Thymus (tissue), 11 donors: ENCODE measurements at regions not wholly inside any gene's neighbourhood (a gene's known extent, or its start where the extent isn't known, plus 50 kb on each side); places are given as distances from the start of the nearest gene placed in this dataset.
"Not testable (repeated sequence)": the region's sequence is repeated elsewhere in the genome, so short reads cannot be mapped to it uniquely, and the experiment has no call there.

Experiments used
- DNase-seq, 9 donors: peaks; one replicate each; pipeline ENCODE4 v3.0.0-alpha.2; 2013; ENCODE audit warnings: low spot score in 9 of 9, low read depth in 6 of 9, missing footprints in 1 of 9
- H3K27ac ChIP-seq, 2 donors: one replicate each; pipeline ENCODE4 v1.5.1; 2013; ENCODE audit warnings: control low read depth in 1 of 2, low read depth in 1 of 2, low read length in 1 of 2, mild to moderate bottlenecking in 1 of 2, moderate library complexity in 1 of 2
- H3K27me3 ChIP-seq, 2 donors: one replicate each; pipeline ENCODE4 v1.5.1; 2013; ENCODE audit warnings: low read length in 1 of 2; ENCODE audit not compliant: control insufficient read depth in 2 of 2, insufficient read depth in 1 of 2
- H3K36me3 ChIP-seq, 2 donors: one replicate each; pipeline ENCODE4 v1.5.1; 2013; ENCODE audit warnings: low read length in 1 of 2, mild to moderate bottlenecking in 1 of 2, moderate library complexity in 1 of 2; ENCODE audit not compliant: control insufficient read depth in 2 of 2, insufficient read depth in 2 of 2
- H3K4me1 ChIP-seq, 2 donors: one replicate each; pipeline ENCODE4 v1.5.1; 2013; ENCODE audit warnings: low read length in 2 of 2; ENCODE audit not compliant: control insufficient read depth in 2 of 2, insufficient read depth in 2 of 2
- H3K4me3 ChIP-seq, 2 donors: one replicate each; pipeline ENCODE4 v1.5.1; 2013; ENCODE audit warnings: low read length in 2 of 2, control low read depth in 1 of 2, mild to moderate bottlenecking in 1 of 2
- H3K9me3 ChIP-seq, 2 donors: one replicate each; pipeline ENCODE4 v1.5.1; 2013; ENCODE audit warnings: low read length in 1 of 2, mild to moderate bottlenecking in 1 of 2; ENCODE audit not compliant: control insufficient read depth in 2 of 2, insufficient read depth in 1 of 2
- WGBS: extraction: QIAGEN DNeasy Blood & Tissue Kit; methylation state at CpG from one replicate; pipeline ENCODE4 v1.1.7; 2013; 5-methylcytosine and 5-hydroxymethylcytosine counted together
- donor health status: healthy.

GRCh38 chr10:3255075-3255474 lies 82.5 kb upstream of the PITRM1 start:
- 95% methylated on average over 5 of the region's 5 CpGs for WGBS
- Histone ChIP-seq H3K4me3 (no peak overlapping the region), H3K36me3 (no peaks in the 10 kb centered on the region), H3K9me3 (no peaks in the 10 kb centered on the region), H3K27ac (no peak overlapping the region), H3K27me3 (no peaks in the 10 kb centered on the region), H3K4me1 (no peaks in the 10 kb centered on the region)
- DNase-seq, result no peak

- not testable (repeated sequence) for H3K9me3 ChIP-seq, H3K4me1 ChIP-seq, H3K36me3 ChIP-seq, H3K27ac ChIP-seq, H3K27me3 ChIP-seq, H3K4me3 ChIP-seq, DNase-seq
- 95% methylated on average over 3 of the region's 3 CpGs for WGBS
Measured at GRCh38 chr10:3253974-3254373, 81.4 kb upstream of the PITRM1 start.

GRCh38 chr10:3251172-3251571 lies 78.6 kb upstream of the PITRM1 start:
- Histone ChIP-seq H3K27ac (no peak overlapping the region), H3K9me3 (no peaks in the 10 kb centered on the region), H3K36me3 (no peaks in the 10 kb centered on the region), H3K4me1 (no peaks in the 10 kb centered on the region), H3K4me3 (no peak overlapping the region), H3K27me3 (no peaks in the 10 kb centered on the region)
- DNase-seq, result no peak
- WGBS, result 46% methylated on average over 10 of the region's 10 CpGs

GRCh38 chr10:3249307-3249889 lies 76.8 kb upstream of the PITRM1 start:
- WGBS, result 81% methylated on average over 5 of the region's 5 CpGs
- no peaks in the 10 kb centered on the region for H3K27me3 ChIP-seq
- no peaks in the 10 kb centered on the region for H3K36me3 ChIP-seq
- H3K27ac ChIP-seq, result no peak overlapping the region
- H3K4me1 ChIP-seq, result no peaks in the 10 kb centered on the region
- H3K4me3 ChIP-seq, result no peak overlapping the region
- no peaks in the 10 kb centered on the region for H3K9me3 ChIP-seq
- no peak for DNase-seq

GRCh38 chr10:3248526-3249306 lies 76.1 kb upstream of the PITRM1 start:
- 66% methylated on average over 6 of the region's 6 CpGs for WGBS
- Histone ChIP-seq H3K36me3 (no peaks in the 10 kb centered on the region), H3K27me3 (no peaks in the 10 kb centered on the region), H3K9me3 (no peaks in the 10 kb centered on the region), H3K4me1 (no peaks in the 10 kb centered on the region), H3K27ac (no peak overlapping the region), H3K4me3 (no peak overlapping the region)
- DNase-seq, result no peak

- DNase-seq, result no peak
- Histone ChIP-seq H3K27ac (no peak overlapping the region), H3K27me3 (peaks cover 0 to 3% of the 10 kb centered on the region in 2 donors), H3K36me3 (no peaks in the 10 kb centered on the region), H3K9me3 (no peaks in the 10 kb centered on the region), H3K4me3 (no peak overlapping the region), H3K4me1 (no peaks in the 10 kb centered on the region)
- WGBS, result 97% methylated on average over 11 of the region's 11 CpGs
Measured at GRCh38 chr10:3245395-3245794, 72.8 kb upstream of the PITRM1 start.

GRCh38 chr10:3241967-3242650 lies 69.5 kb upstream of the PITRM1 start:
- H3K4me1 ChIP-seq, result peaks cover 2 to 9% of the 10 kb centered on the region in 2 donors
- no peak overlapping the region for H3K4me3 ChIP-seq
- H3K27ac ChIP-seq, result no peak overlapping the region
- WGBS, result 94% methylated on average over 10 of the region's 10 CpGs
- no peaks in the 10 kb centered on the region for H3K36me3 ChIP-seq
- DNase-seq, result no peak
- no peaks in the 10 kb centered on the region for H3K9me3 ChIP-seq
- H3K27me3 ChIP-seq, result peaks cover 0 to 12% of the 10 kb centered on the region in 2 donors

GRCh38 chr10:3241274-3241921 lies 68.8 kb upstream of the PITRM1 start:
- Histone ChIP-seq H3K4me3 (no peak overlapping the region), H3K36me3 (no peaks in the 10 kb centered on the region), H3K27ac (no peak overlapping the region), H3K9me3 (no peaks in the 10 kb centered on the region), H3K4me1 (peaks cover 2 to 9% of the 10 kb centered on the region in 2 donors), H3K27me3 (peaks cover 0 to 12% of the 10 kb centered on the region in 2 donors)
- WGBS, result 94% methylated on average over 24 of the region's 24 CpGs
- DNase-seq, result no peak
